ENCODE measurements at regions not wholly inside any gene's neighbourhood (a gene's known extent, or its start where the extent isn't known, plus 50 kb on each side); places are given as distances from the start of the nearest gene placed in this dataset.

- TF ChIP-seq, protein P1, sequence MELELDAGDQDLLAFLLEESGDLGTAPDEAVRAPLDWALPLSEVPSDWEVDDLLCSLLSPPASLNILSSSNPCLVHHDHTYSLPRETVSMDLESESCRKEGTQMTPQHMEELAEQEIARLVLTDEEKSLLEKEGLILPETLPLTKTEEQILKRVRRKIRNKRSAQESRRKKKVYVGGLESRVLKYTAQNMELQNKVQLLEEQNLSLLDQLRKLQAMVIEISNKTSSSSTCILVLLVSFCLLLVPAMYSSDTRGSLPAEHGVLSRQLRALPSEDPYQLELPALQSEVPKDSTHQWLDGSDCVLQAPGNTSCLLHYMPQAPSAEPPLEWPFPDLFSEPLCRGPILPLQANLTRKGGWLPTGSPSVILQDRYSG (CRISPR knock-in tag; IDR thresholded peaks at IDR 0.05): no peak
- TF ChIP-seq TCF7 (IDR thresholded peaks at IDR 0.05; ENCODE audit: low read depth) (no peak), AFF4 (CRISPR knock-in tag; IDR thresholded peaks at IDR 0.05) (no peak), ZNF451 (CRISPR knock-in tag; IDR thresholded peaks at IDR 0.05) (no peak)
Measured at GRCh38 chr2:193348055-193348454, 1153.3 kb upstream of the TMEFF2 start (continued).

GRCh38 chr2:193336781-193337180 lies 1142.0 kb upstream of the TMEFF2 start:
- no peak overlapping the region for H3K27ac ChIP-seq (ENCODE audit: extremely low read length, insufficient read depth, low read length)
- no peak overlapping the region for H3K4me2 ChIP-seq (ENCODE audit: low read depth, low read length)
- no peak overlapping the region for H2AFZ ChIP-seq (ENCODE audit: low read length)
- no peaks in the 10 kb centered on the region for H4K20me1 ChIP-seq (ENCODE audit: insufficient read depth, low read length)
- H3K9ac ChIP-seq (ENCODE audit: insufficient read depth, low read depth, low read length): no peak overlapping the region
- ATAC-seq: no peak
- no peak overlapping the region for H3K4me3 ChIP-seq (replicated peaks in 1 of 3; ENCODE audit: insufficient read depth in 1 of 3, low read depth in 2 of 3, low read length in 3 of 3)
- H3K27me3 ChIP-seq (ENCODE audit: control insufficient read depth in 1 of 2, insufficient read depth in 2 of 2, low read length in 2 of 2): no peaks in the 10 kb centered on the region
- H3K9me3 ChIP-seq (ENCODE audit: low read length): no peaks in the 10 kb centered on the region
- POLR2A ChIA-PET: no interaction called here
- BruUV-seq (replicated peaks): no TSS peak
- H3K4me1 ChIP-seq (ENCODE audit: insufficient read depth, low read length): no peaks in the 10 kb centered on the region
- CTCF ChIA-PET (ENCODE audit: low intra/inter-chr PET ratio, low total read pairs): no interaction called here
- in situ Hi-C loops (cut with HindIII; ENCODE audit: extremely low pct_ligation_motif_present, low pct_unique_long_range_greater_than_20kb) (no loop called here), intact Hi-C loops (cut with micrococcal nuclease; ENCODE audit: unreplicated experiment) (no loop called here)
- DNase-seq (ENCODE audit: low spot score): no peak
- no peaks in the 10 kb centered on the region for H3K36me3 ChIP-seq (replicated peaks in 1 of 2; ENCODE audit: control insufficient read depth in 1 of 2, insufficient read depth in 2 of 2, low read length in 2 of 2)
- H3K79me2 ChIP-seq (ENCODE audit: insufficient read depth, low read length): no peaks in the 10 kb centered on the region
- FAIRE-seq: no peak
- WGBS (ENCODE audit: low lambda C conversion rate): 2% methylated on average over 1 of the region's 1 CpG
- TF ChIP-seq AGO1 (IDR thresholded peaks at IDR 0.05; ENCODE audit: low read depth, low read length, poor library complexity, severe bottlenecking): no peak
- no peak for TF ChIP-seq MED13 (CRISPR knock-in tag; IDR thresholded peaks at IDR 0.05)
- TF ChIP-seq SMC3 (IDR thresholded peaks at IDR 0.05; ENCODE audit: low read length): no peak
- no peak for TF ChIP-seq KLF13 (CRISPR knock-in tag; IDR thresholded peaks at IDR 0.05)
- no peak for TF ChIP-seq ZNF772 (CRISPR knock-in tag; IDR thresholded peaks at IDR 0.05)
- TF ChIP-seq ZNF598 (CRISPR knock-in tag; IDR thresholded peaks at IDR 0.05; ENCODE audit: borderline replicate concordance): no peak
- TF ChIP-seq PHF5A (CRISPR knock-in tag; IDR thresholded peaks at IDR 0.05; ENCODE audit: low read depth, unreplicated experiment): no peak
- TF ChIP-seq PAWR (CRISPR knock-in tag; IDR thresholded peaks at IDR 0.05; ENCODE audit: borderline replicate concordance): no peak
- TF ChIP-seq ZSCAN22 (CRISPR knock-in tag; IDR thresholded peaks at IDR 0.05): no peak
- TF ChIP-seq KDM2A (CRISPR knock-in tag; IDR thresholded peaks at IDR 0.05; ENCODE audit: borderline replicate concordance, low read depth): no peak
- no peak for TF ChIP-seq TBX2 (CRISPR knock-in tag; IDR thresholded peaks at IDR 0.05; ENCODE audit: borderline replicate concordance)
- no peak for TF ChIP-seq TBP (CRISPR knock-in tag; IDR thresholded peaks at IDR 0.05)
- no peak for TF ChIP-seq TEAD3 (CRISPR knock-in tag; optimal IDR thresholded peaks at IDR 0.05; ENCODE audit: borderline replicate concordance)
- TF ChIP-seq, protein P2, sequence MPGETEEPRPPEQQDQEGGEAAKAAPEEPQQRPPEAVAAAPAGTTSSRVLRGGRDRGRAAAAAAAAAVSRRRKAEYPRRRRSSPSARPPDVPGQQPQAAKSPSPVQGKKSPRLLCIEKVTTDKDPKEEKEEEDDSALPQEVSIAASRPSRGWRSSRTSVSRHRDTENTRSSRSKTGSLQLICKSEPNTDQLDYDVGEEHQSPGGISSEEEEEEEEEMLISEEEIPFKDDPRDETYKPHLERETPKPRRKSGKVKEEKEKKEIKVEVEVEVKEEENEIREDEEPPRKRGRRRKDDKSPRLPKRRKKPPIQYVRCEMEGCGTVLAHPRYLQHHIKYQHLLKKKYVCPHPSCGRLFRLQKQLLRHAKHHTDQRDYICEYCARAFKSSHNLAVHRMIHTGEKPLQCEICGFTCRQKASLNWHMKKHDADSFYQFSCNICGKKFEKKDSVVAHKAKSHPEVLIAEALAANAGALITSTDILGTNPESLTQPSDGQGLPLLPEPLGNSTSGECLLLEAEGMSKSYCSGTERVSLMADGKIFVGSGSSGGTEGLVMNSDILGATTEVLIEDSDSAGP (CRISPR knock-in tag; IDR thresholded peaks at IDR 0.05; ENCODE audit: borderline replicate concordance): no peak
